Activated CD8-positive, alpha-beta T cell treated with anti-CD3 and anti-CD28 coated beads for 36 hours (primary cell): ENCODE measurements at regions not wholly inside any gene's neighbourhood (a gene's known extent, or its start where the extent isn't known, plus 50 kb on each side); places are given as distances from the start of the nearest gene placed in this dataset.

Source experiments
- ATAC-seq: fragments of 200-7000 bp; cut with Tn5 transposase; one replicate; pipeline ENCODE4 v1.10.0; 2021; ENCODE audit warnings: mild to moderate bottlenecking, moderate library complexity
- CTCF ChIA-PET: fragments of 350-600 bp; sonication (Branson Sonifier 250); formaldehyde crosslinking; loops from one replicate; lab custom pipeline; 2021; ENCODE audit warnings: antibody characterized with exemption; lab: Charles Lee
- POLR2A ChIA-PET: fragments of 350-600 bp; sonication (Branson Sonifier 250); formaldehyde crosslinking; loops from one replicate; lab custom pipeline; 2021; ENCODE audit warnings: antibody characterized with exemption; lab: Charles Lee
- DNase-seq: peaks from one replicate; pipeline ENCODE4 v3.0.0-alpha.2; 2020
- H3K27ac Mint-ChIP-seq: one replicate; pipeline ENCODE4 v1.8.0; 2021; ENCODE audit warnings: mild to moderate bottlenecking, mixed read lengths
- H3K27me3 Mint-ChIP-seq: one replicate; pipeline ENCODE4 v1.8.0; 2021; ENCODE audit warnings: mixed read lengths
- H3K36me3 Mint-ChIP-seq: one replicate; pipeline ENCODE4 v1.8.0; 2021; ENCODE audit warnings: low read depth, mixed read lengths
- H3K4me1 Mint-ChIP-seq: one replicate; pipeline ENCODE4 v1.8.0; 2021; ENCODE audit warnings: low read depth, mixed read lengths
- H3K4me3 Mint-ChIP-seq: one replicate; pipeline ENCODE4 v1.8.0; 2021; ENCODE audit warnings: mild to moderate bottlenecking, moderate library complexity, mixed read lengths
- H3K9me3 Mint-ChIP-seq: one replicate; pipeline ENCODE4 v1.8.0; 2021; ENCODE audit warnings: mixed read lengths
- CTCF ChIP-seq: fragments of 200-600 bp; IDR thresholded peaks from one replicate; pipeline ENCODE4 v1.8.0; 2022; ENCODE audit warnings: antibody characterized with exemption, mild to moderate bottlenecking
- intact Hi-C: fragments of 100-400 bp; cut with micrococcal nuclease; formaldehyde crosslinking; loops from one replicate; pipeline ENCODE4 v1.10.0; 2022

GRCh38 chr6:163808231-163808630 is 393.7 kb downstream of the QKI start:
- CTCF ChIA-PET = interaction anchor here (1.0 kb wide), 1 partner anchor 12 kb away, joined by 3 read pairs; no protein-coding TSS in a partner anchor

GRCh38 chr6:163806755-163807499 is 392.4 kb downstream of the QKI start:
- Mint-ChIP-seq H3K27ac (no peak overlapping the region), H3K36me3 (no peaks in the 10 kb centered on the region), H3K4me3 (no peak overlapping the region), H3K9me3 (no peaks in the 10 kb centered on the region), H3K4me1 (no peaks in the 10 kb centered on the region), H3K27me3 (peaks cover 4% of the 10 kb centered on the region)
- TF ChIP-seq CTCF = no peak
- no peak for ATAC-seq
- CTCF ChIA-PET = no interaction called here
- intact Hi-C loops = no loop called here
- POLR2A ChIA-PET = no interaction called here
- no peak for DNase-seq

More at GRCh38 chr6:163808231-163808630, 393.7 kb downstream of the QKI start:
- POLR2A ChIA-PET = no interaction called here
- Mint-ChIP-seq H3K4me1 (no peaks in the 10 kb centered on the region), H3K27ac (no peak overlapping the region), H3K27me3 (peaks cover 4% of the 10 kb centered on the region), H3K9me3 (no peaks in the 10 kb centered on the region), H3K36me3 (no peaks in the 10 kb centered on the region), H3K4me3 (no peak overlapping the region)
- no peak for ATAC-seq
- no peak for TF ChIP-seq CTCF
- no peak for DNase-seq
- intact Hi-C loops = no loop called here

- Mint-ChIP-seq H3K4me1 (no peaks in the 10 kb centered on the region), H3K36me3 (no peaks in the 10 kb centered on the region), H3K27me3 (peaks cover 4% of the 10 kb centered on the region), H3K27ac (no peak overlapping the region), H3K4me3 (no peak overlapping the region), H3K9me3 (no peaks in the 10 kb centered on the region)
- no peak for TF ChIP-seq CTCF
- DNase-seq (no peak), ATAC-seq (no peak)
- ChIA-PET POLR2A (no interaction called here), CTCF (no interaction called here)
- intact Hi-C loops = no loop called here
Measured at GRCh38 chr6:163804991-163805390, 390.5 kb downstream of the QKI start.

- ChIA-PET POLR2A (no interaction called here), CTCF (no interaction called here)
- ATAC-seq (no peak), DNase-seq (no peak)
- no peak overlapping the region for H3K27ac Mint-ChIP-seq
- H3K4me1 Mint-ChIP-seq = no peaks in the 10 kb centered on the region
- H3K27me3 Mint-ChIP-seq = peaks cover 11% of the 10 kb centered on the region
- H3K36me3 Mint-ChIP-seq = no peaks in the 10 kb centered on the region
- TF ChIP-seq CTCF = no peak
- intact Hi-C loops = no loop called here
- peaks cover 2% of the 10 kb centered on the region for H3K9me3 Mint-ChIP-seq
- H3K4me3 Mint-ChIP-seq = no peak overlapping the region
Measured at GRCh38 chr6:163802267-163802666, 387.7 kb downstream of the QKI start.

- ChIA-PET POLR2A (no interaction called here), CTCF (no interaction called here)
- TF ChIP-seq CTCF = no peak
- Mint-ChIP-seq H3K27ac (no peak overlapping the region), H3K4me3 (no peak overlapping the region), H3K4me1 (no peaks in the 10 kb centered on the region), H3K9me3 (peaks cover 2% of the 10 kb centered on the region), H3K36me3 (no peaks in the 10 kb centered on the region), H3K27me3 (peaks cover 21% of the 10 kb centered on the region)
- DNase-seq = no peak
- intact Hi-C loops = no loop called here
- ATAC-seq = no peak
Measured at GRCh38 chr6:163797296-163797845, 382.9 kb downstream of the QKI start.
